H1 (cell line): ENCODE measurements at regions not wholly inside any gene's neighbourhood (a gene's known extent, or its start where the extent isn't known, plus 50 kb on each side); places are given as distances from the start of the nearest gene placed in this dataset.

ENCODE experiments used
- CTCF ChIA-PET: fragments of 300-600 bp; sonication (Branson Sonifier 250); formaldehyde crosslinking; loops from one replicate; lab custom pipeline; 2021; ENCODE audit not compliant: partially characterized antibody; lab: Charles Lee
- POLR2A ChIA-PET: fragments of 300-600 bp; sonication (Branson Sonifier 250); formaldehyde crosslinking; loops from one replicate; lab custom pipeline; 2021; ENCODE audit warnings: inconsistent platforms; ENCODE audit not compliant: partially characterized antibody; lab: Charles Lee
- DNase-seq, 2 experiments: peaks; one replicate each; pipeline versions ENCODE4 v3.0.0 to v3.0.0-alpha.2; 2010 to 2022; ENCODE audit warnings: low spot score in 2 of 2, low read depth in 1 of 2, mixed read lengths in 1 of 2
- FAIRE-seq: peaks from 2 replicates; lab custom pipeline; 2011; peaks lifted over from hg19 to GRCh38; lab: Jason Lieb, UNC
- H2AFZ ChIP-seq: 2 replicates; pipeline ENCODE4 v1.8.1; 2012; ENCODE audit warnings: low read length, inconsistent platforms
- H2AK5ac ChIP-seq: 2 replicates; pipeline ENCODE4 v1.6.1; 2013; ENCODE audit warnings: low read depth, low read length
- H2BK120ac ChIP-seq: replicated peaks from 2 replicates; pipeline ENCODE3; 2013; ENCODE audit warnings: low read depth, low read length, inconsistent platforms
- H2BK12ac ChIP-seq: 2 replicates; pipeline ENCODE4 v1.6.1; 2013; ENCODE audit warnings: low read depth, low read length
- H2BK15ac ChIP-seq: 2 replicates; pipeline ENCODE4 v1.6.1; 2013; ENCODE audit warnings: low read length
- H2BK20ac ChIP-seq: 2 replicates; pipeline ENCODE4 v1.6.1; 2013; ENCODE audit warnings: low read length
- H2BK5ac ChIP-seq: 2 replicates; pipeline ENCODE4 v1.6.1; 2013; ENCODE audit warnings: low read depth, low read length
- H3K14ac ChIP-seq: 2 replicates; pipeline ENCODE4 v1.6.1; 2013; ENCODE audit warnings: inconsistent platforms; ENCODE audit not compliant: insufficient read length
- H3K18ac ChIP-seq: 2 replicates; pipeline ENCODE4 v1.6.1; 2013; ENCODE audit warnings: low read length; ENCODE audit errors: extremely low read depth
- H3K23ac ChIP-seq: 2 replicates; pipeline ENCODE4 v1.6.1; 2013; ENCODE audit warnings: inconsistent platforms; ENCODE audit not compliant: insufficient read length
- H3K23me2 ChIP-seq: 2 replicates; pipeline ENCODE4 v1.6.1; 2013; ENCODE audit warnings: low read depth, low read length
- H3K27ac ChIP-seq: 2 replicates; pipeline ENCODE4 v1.6.1; 2011; ENCODE audit warnings: low read depth, low read length, inconsistent platforms
- H3K27me3 ChIP-seq, 4 experiments: replicated peaks in 1 of 4; 1 replicate in 1 of 4; 2 replicates in 3 of 4; pipeline versions ENCODE4 v1.6.1 to v1.8.1; 2011 to 2013; ENCODE audit warnings: low read length in 3 of 4, mild to moderate bottlenecking in 3 of 4, inconsistent platforms in 2 of 4, mixed read lengths in 2 of 4, moderate library complexity in 1 of 4; ENCODE audit not compliant: control insufficient read depth in 3 of 4, insufficient read depth in 3 of 4; ENCODE audit errors: extremely low read depth in 1 of 4
- H3K36me3 ChIP-seq, 4 experiments: 2 replicates each; pipeline versions ENCODE4 v1.6.1 to v1.8.1; 2011 to 2013; ENCODE audit warnings: mild to moderate bottlenecking in 4 of 4, low read length in 3 of 4, moderate library complexity in 2 of 4, control low read depth in 1 of 4, inconsistent platforms in 1 of 4; ENCODE audit not compliant: insufficient read depth in 4 of 4, control insufficient read depth in 2 of 4
- H3K4ac ChIP-seq: replicated peaks from 2 replicates; pipeline ENCODE3; 2013; ENCODE audit warnings: low read length, low read depth, mixed read lengths, inconsistent platforms; ENCODE audit not compliant: insufficient read length
- H3K4me1 ChIP-seq, 4 experiments: replicated peaks in 1 of 4; 1 replicate in 1 of 4; 2 replicates in 3 of 4; pipeline versions ENCODE4 v1.6.1 to v1.8.1; 2011 to 2013; ENCODE audit warnings: low read length in 3 of 4, inconsistent platforms in 2 of 4, mixed read lengths in 1 of 4; ENCODE audit not compliant: insufficient read depth in 4 of 4, control insufficient read depth in 3 of 4
- H3K4me2 ChIP-seq, 2 experiments: 2 replicates each; pipeline versions ENCODE4 v1.6.1 to v1.8.1; 2011 to 2013; ENCODE audit warnings: low read depth in 2 of 2, low read length in 2 of 2, control low read depth in 1 of 2, inconsistent platforms in 1 of 2, mild to moderate bottlenecking in 1 of 2; ENCODE audit not compliant: insufficient read depth in 1 of 2
- H3K4me3 ChIP-seq, 4 experiments: fragments of 200-600, 300-600 bp in 1 of 4; sonication (generic), shearing (Covaris generic), sonication (Bioruptor Twin) in 1 of 4; 2 replicates each; pipeline versions ENCODE4 v1.5.1 to v1.8.1; 2011 to 2016; ENCODE audit warnings: low read length in 4 of 4, low read depth in 3 of 4, control low read depth in 2 of 4, inconsistent platforms in 2 of 4, mild to moderate bottlenecking in 2 of 4, mixed read lengths in 1 of 4, moderate library complexity in 1 of 4; ENCODE audit not compliant: insufficient read depth in 2 of 4; ENCODE audit errors: extremely low read depth in 1 of 4
- H3K56ac ChIP-seq: replicated peaks from 2 replicates; pipeline ENCODE3; 2013; ENCODE audit warnings: low read depth, mild to moderate bottlenecking, mixed read lengths, low read length, inconsistent platforms; ENCODE audit not compliant: insufficient read length
- H3K79me1 ChIP-seq: 2 replicates; pipeline ENCODE4 v1.6.1; 2013; ENCODE audit warnings: low read depth, low read length, control low read depth
- H3K79me2 ChIP-seq, 2 experiments: 2 replicates each; pipeline versions ENCODE4 v1.6.1 to v1.8.1; 2012 to 2013; ENCODE audit warnings: low read length in 2 of 2, mild to moderate bottlenecking in 2 of 2, inconsistent platforms in 1 of 2; ENCODE audit not compliant: insufficient read depth in 2 of 2, control insufficient read depth in 1 of 2
- H3K9ac ChIP-seq, 4 experiments: replicated peaks in 1 of 4; 1 replicate in 1 of 4; 2 replicates in 3 of 4; pipeline versions ENCODE4 v1.6.1 to v1.8.1; 2011 to 2013; ENCODE audit warnings: low read depth in 3 of 4, low read length in 3 of 4, control low read depth in 2 of 4, mild to moderate bottlenecking in 2 of 4, moderate library complexity in 2 of 4, inconsistent platforms in 1 of 4; ENCODE audit errors: extremely low read depth in 1 of 4
- H3K9me3 ChIP-seq, 2 experiments: 2 replicates each; pipeline versions ENCODE4 v1.6.1 to v1.8.1; 2012 to 2013; ENCODE audit warnings: mild to moderate bottlenecking in 2 of 2, moderate library complexity in 2 of 2, control low read depth in 1 of 2, inconsistent platforms in 1 of 2, low read depth in 1 of 2, low read length in 1 of 2, mixed read lengths in 1 of 2; ENCODE audit not compliant: insufficient read depth in 2 of 2
- H4K20me1 ChIP-seq, 2 experiments: replicated peaks in 1 of 2; 2 replicates each; pipeline versions ENCODE3 to v1.8.1; 2011 to 2013; ENCODE audit warnings: inconsistent platforms in 2 of 2, low read length in 2 of 2, mild to moderate bottlenecking in 1 of 2; ENCODE audit not compliant: insufficient read depth in 2 of 2, control insufficient read depth in 1 of 2
- H4K5ac ChIP-seq: 2 replicates; pipeline ENCODE4 v1.6.1; 2013; ENCODE audit warnings: low read length, low read depth, mixed read lengths, inconsistent platforms; ENCODE audit not compliant: insufficient read length
- H4K8ac ChIP-seq: 2 replicates; pipeline ENCODE4 v1.8.0; 2013; ENCODE audit warnings: mild to moderate bottlenecking, moderate library complexity, low read length, inconsistent platforms; ENCODE audit not compliant: insufficient read depth; ENCODE audit errors: extremely low read depth
- H4K91ac ChIP-seq: replicated peaks from 2 replicates; pipeline ENCODE3; 2013; ENCODE audit warnings: low read length, mixed read lengths, inconsistent platforms; ENCODE audit not compliant: insufficient read length
- BACH1 ChIP-seq: IDR thresholded peaks from 2 replicates; pipeline ENCODE4 v1.6.1; 2012; ENCODE audit warnings: low read length, improper control_type of control experiment
- CHD2 ChIP-seq: IDR thresholded peaks from 2 replicates; pipeline ENCODE4 v1.6.1; 2012; ENCODE audit warnings: low read length, improper control_type of control experiment
- KDM1A ChIP-seq: fragments of 200-600, 300-600 bp; sonication (generic); IDR thresholded peaks from 2 replicates; pipeline ENCODE4 v1.7.1; 2016; ENCODE audit warnings: mild to moderate bottlenecking, low read length, borderline replicate concordance
- MAFK ChIP-seq: IDR thresholded peaks from 2 replicates; pipeline ENCODE4 v1.6.1; 2012; ENCODE audit warnings: low read depth, mild to moderate bottlenecking, improper control_type of control experiment, low read length
- POLR2AphosphoS5 ChIP-seq: IDR thresholded peaks from 2 replicates; pipeline ENCODE4 v1.6.1; 2011; ENCODE audit warnings: low read depth, low read length
- POU5F1 ChIP-seq: IDR thresholded peaks from 2 replicates; pipeline ENCODE4 v1.6.1; 2011; ENCODE audit warnings: low read depth, mild to moderate bottlenecking, low read length, moderate library complexity
- RBBP5 ChIP-seq: IDR thresholded peaks from 2 replicates; pipeline ENCODE4 v1.7.1; 2012; ENCODE audit warnings: low read depth, mild to moderate bottlenecking, inconsistent platforms, low read length, moderate library complexity, borderline replicate concordance
- SAP30 ChIP-seq: fragments of 300-600 bp; sonication (generic); IDR thresholded peaks from 2 replicates; pipeline ENCODE4 v1.7.1; 2012; ENCODE audit warnings: low read length, moderate library complexity, mild to moderate bottlenecking, inconsistent platforms; ENCODE audit not compliant: insufficient read depth, insufficient replicate concordance
- SIN3A ChIP-seq, 2 experiments: IDR thresholded peaks in 1 of 2; conservative IDR thresholded peaks in 1 of 2; 2 replicates each; pipeline ENCODE4 v1.6.1; 2011 to 2012; ENCODE audit warnings: low read length in 2 of 2, improper control_type of control experiment in 1 of 2, low read depth in 1 of 2, mild to moderate bottlenecking in 1 of 2
- SIRT6 ChIP-seq: IDR thresholded peaks from one replicate; pipeline ENCODE4 v1.7.1; 2012; ENCODE audit warnings: low read length, inconsistent platforms
- SIX5 ChIP-seq: IDR thresholded peaks from 2 replicates; pipeline ENCODE4 v1.6.1; 2011; ENCODE audit warnings: mild to moderate bottlenecking, low read depth, low read length
- SP1 ChIP-seq: IDR thresholded peaks from 2 replicates; pipeline ENCODE4 v1.6.1; 2011; ENCODE audit warnings: low read depth, low read length
- SP2 ChIP-seq: IDR thresholded peaks from 2 replicates; pipeline ENCODE4 v1.6.1; 2012; ENCODE audit warnings: mild to moderate bottlenecking, low read length, inconsistent platforms
- SRF ChIP-seq: IDR thresholded peaks from 2 replicates; pipeline ENCODE4 v1.6.1; 2011; ENCODE audit warnings: mild to moderate bottlenecking, low read depth, low read length, moderate library complexity
- TCF12 ChIP-seq: IDR thresholded peaks from 2 replicates; pipeline ENCODE4 v1.6.1; 2011; ENCODE audit warnings: low read depth, mild to moderate bottlenecking, low read length
- WGBS, 2 experiments: shearing (Covaris generic) in 1 of 2; methylation state at CpG; one replicate each; pipeline versions ENCODE4 v1.1.6 to v1.1.7; 2013 to 2015; ENCODE audit warnings: low lambda C conversion rate in 2 of 2, mixed read lengths in 2 of 2, inconsistent platforms in 1 of 2, low coverage in 1 of 2, missing lambda C conversion rate in 1 of 2; ENCODE audit not compliant: insufficient replicate concordance in 2 of 2, insufficient coverage in 1 of 2, insufficient read length in 1 of 2; ENCODE audit errors: extremely low coverage in 1 of 2, missing lambda C conversion rate in 1 of 2; 5-methylcytosine and 5-hydroxymethylcytosine counted together
- TF ChIP-seq, protein P1 (sequence below): IDR thresholded peaks from 2 replicates; pipeline ENCODE4 v1.6.1; 2012; ENCODE audit warnings: inconsistent platforms

- H3K79me1 ChIP-seq = no peaks in the 10 kb centered on the region
- no peaks in the 10 kb centered on the region for H3K23me2 ChIP-seq
- no peak overlapping the region for H2AK5ac ChIP-seq
- no peak overlapping the region for H4K91ac ChIP-seq
- no peaks in the 10 kb centered on the region for H4K20me1 ChIP-seq
- no peak overlapping the region for H3K4ac ChIP-seq
- H3K27me3 ChIP-seq = no peaks in the 10 kb centered on the region
- no peak overlapping the region for H3K27ac ChIP-seq
- POLR2A ChIA-PET = no interaction called here
- WGBS, 2 experiments = 85% methylated on average over 2 of the region's 2 CpGs; no CpG with 5 or more reads in 1 of the 2 experiments
- peak overlapping the region; percentile 54 for H2BK120ac ChIP-seq
- H3K14ac ChIP-seq = no peak overlapping the region
- no peak overlapping the region for H3K9ac ChIP-seq
- no peak overlapping the region for H4K5ac ChIP-seq
- no peak for DNase-seq
- no peak overlapping the region for H2AFZ ChIP-seq
- no peak overlapping the region for H3K4me2 ChIP-seq
- H2BK5ac ChIP-seq = no peak overlapping the region
- no peak overlapping the region for H2BK15ac ChIP-seq
- H3K18ac ChIP-seq = no peak overlapping the region
- no peak overlapping the region for H3K4me3 ChIP-seq
- no peak overlapping the region for H3K23ac ChIP-seq
- no peak for FAIRE-seq
- H2BK20ac ChIP-seq = no peak overlapping the region
- H3K56ac ChIP-seq = no peak overlapping the region
- H3K4me1 ChIP-seq = peaks cover 4 to 12% (median 7%) of the 10 kb centered on the region in 4 experiments; a peak in 6 of 7 replicates
- no peaks in the 10 kb centered on the region for H3K36me3 ChIP-seq
- H3K9me3 ChIP-seq = no peaks in the 10 kb centered on the region
- no peak overlapping the region for H4K8ac ChIP-seq
- H2BK12ac ChIP-seq = no peak overlapping the region
- CTCF ChIA-PET = no interaction called here
- no peaks in the 10 kb centered on the region for H3K79me2 ChIP-seq
- TF ChIP-seq KDM1A = no peak
- no peak for TF ChIP-seq RBBP5
- TF ChIP-seq CHD2 = no peak
- no peak for TF ChIP-seq SRF
- TF ChIP-seq, protein P1, sequence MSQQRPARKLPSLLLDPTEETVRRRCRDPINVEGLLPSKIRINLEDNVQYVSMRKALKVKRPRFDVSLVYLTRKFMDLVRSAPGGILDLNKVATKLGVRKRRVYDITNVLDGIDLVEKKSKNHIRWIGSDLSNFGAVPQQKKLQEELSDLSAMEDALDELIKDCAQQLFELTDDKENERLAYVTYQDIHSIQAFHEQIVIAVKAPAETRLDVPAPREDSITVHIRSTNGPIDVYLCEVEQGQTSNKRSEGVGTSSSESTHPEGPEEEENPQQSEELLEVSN = no peak
- TF ChIP-seq SIN3A (conservative IDR thresholded peaks at IDR 0.05 in 1 of 2, IDR thresholded peaks at IDR 0.05 in 1 of 2; ENCODE audit: low read depth in 1 of 2, low read length in 2 of 2) = no peak
- no peak for TF ChIP-seq BACH1
- no peak for TF ChIP-seq SIRT6
- TF ChIP-seq TCF12 = no peak
- no peak for TF ChIP-seq POLR2AphosphoS5
- no peak for TF ChIP-seq SAP30
- TF ChIP-seq POU5F1 = no peak
- TF ChIP-seq SIX5 = no peak
- TF ChIP-seq MAFK = no peak
- no peak for TF ChIP-seq SP2
- TF ChIP-seq SP1 = no peak
Measured at GRCh38 chr6:121934451-121934850, 465.0 kb upstream of the HSF2 start.
